Pulmonary artery endothelial cell (primary cell): ENCODE measurements at regions not wholly inside any gene's neighbourhood (a gene's known extent, or its start where the extent isn't known, plus 50 kb on each side); places are given as distances from the start of the nearest gene placed in this dataset.

Experiments used
- DNase-seq: peaks from one replicate; pipeline ENCODE4 v3.0.0-alpha.2; 2011; ENCODE audit warnings: low read depth, low spot score

GRCh38 chr1:94617957-94618739 lies 76.6 kb upstream of the F3 start:
- DNase-seq = no peak

- DNase-seq = no peak
Observed at GRCh38 chr1:94617134-94617805, 75.7 kb upstream of the F3 start.

GRCh38 chr1:94616506-94616905 lies 74.9 kb upstream of the F3 start:
- DNase-seq = no peak

GRCh38 chr1:94614996-94615395 lies 73.4 kb upstream of the F3 start:
- no peak for DNase-seq

- no peak for DNase-seq
Observed at GRCh38 chr1:94614168-94614815, 72.7 kb upstream of the F3 start.

- DNase-seq = no peak
Observed at GRCh38 chr1:94612525-94613204, 71.1 kb upstream of the F3 start.

GRCh38 chr1:94611681-94612475 lies 70.3 kb upstream of the F3 start:
- DNase-seq = no peak

- no peak for DNase-seq
Observed at GRCh38 chr1:94609619-94610018, 68.1 kb upstream of the F3 start.

GRCh38 chr1:94608852-94609530 lies 67.4 kb upstream of the F3 start:
- DNase-seq = no peak

- no peak for DNase-seq
Observed at GRCh38 chr1:94608142-94608851, 66.7 kb upstream of the F3 start.

- no peak for DNase-seq
Observed at GRCh38 chr1:94607398-94607797, 65.8 kb upstream of the F3 start.

GRCh38 chr1:94606471-94606870 lies 64.9 kb upstream of the F3 start:
- DNase-seq = no peak

GRCh38 chr1:94603663-94604062 lies 62.1 kb upstream of the F3 start:
- DNase-seq = no peak

GRCh38 chr1:94602802-94603625 lies 61.5 kb upstream of the F3 start:
- no peak for DNase-seq

- no peak for DNase-seq
Observed at GRCh38 chr1:94602316-94602715, 60.8 kb upstream of the F3 start.

GRCh38 chr1:94600556-94600955 lies 59.0 kb upstream of the F3 start:
- no peak for DNase-seq

- no peak for DNase-seq
Observed at GRCh38 chr1:94599095-94599813, 57.7 kb upstream of the F3 start.

- DNase-seq = no peak
Observed at GRCh38 chr1:94597701-94598100, 56.1 kb upstream of the F3 start.
